Lower lobe of right lung (tissue), 2 donors: ENCODE measurements at regions not wholly inside any gene's neighbourhood (a gene's known extent, or its start where the extent isn't known, plus 50 kb on each side); places are given as distances from the start of the nearest gene placed in this dataset.

Source experiments
- ATAC-seq, 2 donors: fragments of 200-7000 bp; cut with Tn5 transposase; one replicate each; pipeline ENCODE4 v1.9.1; 2020 to 2022; ENCODE audit warnings: mild to moderate bottlenecking in 2 of 2, moderate library complexity in 2 of 2
- DNase-seq: peaks from one replicate; pipeline ENCODE4 v3.0.0-alpha.2; 2020
- H3K27ac ChIP-seq: fragments of 200-600 bp; one replicate; pipeline ENCODE4 v1.8.0; 2022
- H3K27me3 ChIP-seq: fragments of 200-600 bp; one replicate; pipeline ENCODE4 v1.8.0; 2022; ENCODE audit warnings: low read depth
- H3K36me3 ChIP-seq: fragments of 200-600 bp; one replicate; pipeline ENCODE4 v1.8.0; 2022; ENCODE audit warnings: mild to moderate bottlenecking
- H3K4me1 ChIP-seq: fragments of 200-600 bp; one replicate; pipeline ENCODE4 v1.8.0; 2022
- H3K4me3 ChIP-seq: fragments of 200-600 bp; one replicate; pipeline ENCODE4 v1.8.0; 2022; ENCODE audit warnings: mild to moderate bottlenecking
- H3K9me3 ChIP-seq: fragments of 200-600 bp; one replicate; pipeline ENCODE4 v1.8.0; 2022
- CTCF ChIP-seq: fragments of 200-600 bp; IDR thresholded peaks from one replicate; pipeline ENCODE4 v1.8.0; 2022; ENCODE audit warnings: antibody characterized with exemption, mild to moderate bottlenecking
- intact Hi-C: fragments of 100-400 bp; cut with DNase I; formaldehyde crosslinking; loops from one replicate; pipeline ENCODE4 v1.11.0; 2022
- donor health status: DM: no; HTN: yes; CAD: no; lungs with severe emphysema.

- TF ChIP-seq CTCF = no peak
- Histone ChIP-seq H3K36me3 (no peaks in the 10 kb centered on the region), H3K27me3 (peaks cover 6% of the 10 kb centered on the region), H3K27ac (no peak overlapping the region), H3K9me3 (no peaks in the 10 kb centered on the region), H3K4me3 (no peak overlapping the region), H3K4me1 (no peaks in the 10 kb centered on the region)
- intact Hi-C loops = no loop called here
- ATAC-seq (no peak), DNase-seq (no peak)
Observed at GRCh38 chr2:219906114-219907010, 278.9 kb downstream of the SLC4A3 start.

- intact Hi-C loops = no loop called here
- no peak for TF ChIP-seq CTCF
- no peaks in the 10 kb centered on the region for H3K36me3 ChIP-seq
- no peaks in the 10 kb centered on the region for H3K9me3 ChIP-seq
- no peak for ATAC-seq
- no peak overlapping the region for H3K27ac ChIP-seq
- H3K4me1 ChIP-seq = no peaks in the 10 kb centered on the region
- no peak overlapping the region for H3K4me3 ChIP-seq
- DNase-seq = no peak
- peaks cover 6% of the 10 kb centered on the region for H3K27me3 ChIP-seq
Observed at GRCh38 chr2:219907011-219907365, 279.6 kb downstream of the SLC4A3 start.

- ATAC-seq (no peak), DNase-seq (no peak)
- peaks cover 6% of the 10 kb centered on the region for H3K27me3 ChIP-seq
- no peak overlapping the region for H3K4me3 ChIP-seq
- intact Hi-C loops = no loop called here
- no peaks in the 10 kb centered on the region for H3K9me3 ChIP-seq
- TF ChIP-seq CTCF = no peak
- H3K36me3 ChIP-seq = no peaks in the 10 kb centered on the region
- H3K4me1 ChIP-seq = no peaks in the 10 kb centered on the region
- no peak overlapping the region for H3K27ac ChIP-seq
Observed at GRCh38 chr2:219908538-219908937, 281.1 kb downstream of the SLC4A3 start.

- H3K27ac ChIP-seq = no peak overlapping the region
- ATAC-seq (no peak), DNase-seq (no peak)
- no peaks in the 10 kb centered on the region for H3K4me1 ChIP-seq
- no peak overlapping the region for H3K4me3 ChIP-seq
- no peaks in the 10 kb centered on the region for H3K36me3 ChIP-seq
- H3K9me3 ChIP-seq = no peaks in the 10 kb centered on the region
- H3K27me3 ChIP-seq = no peaks in the 10 kb centered on the region
- TF ChIP-seq CTCF = no peak
- intact Hi-C loops = no loop called here
Observed at GRCh38 chr2:219911541-219911940, 284.1 kb downstream of the SLC4A3 start.

GRCh38 chr2:219912491-219912921 lies 285.1 kb downstream of the SLC4A3 start:
- Histone ChIP-seq H3K9me3 (no peaks in the 10 kb centered on the region), H3K27ac (no peak overlapping the region), H3K27me3 (no peaks in the 10 kb centered on the region), H3K4me1 (no peaks in the 10 kb centered on the region), H3K4me3 (no peak overlapping the region), H3K36me3 (no peaks in the 10 kb centered on the region)
- intact Hi-C loops = no loop called here
- ATAC-seq (no peak), DNase-seq (no peak)
- no peak for TF ChIP-seq CTCF
